ENCODE measurements at regions not wholly inside any gene's neighbourhood (a gene's known extent, or its start where the extent isn't known, plus 50 kb on each side); places are given as distances from the start of the nearest gene placed in this dataset.
"Not testable (repeated sequence)": the region's sequence is repeated elsewhere in the genome, so short reads cannot be mapped to it uniquely, and the experiment has no call there.

- not testable (repeated sequence) for DNase-seq
Observed at GRCh38 chr16:47897105-47897504, 258.7 kb downstream of the ABCC12 start.

DNA sequence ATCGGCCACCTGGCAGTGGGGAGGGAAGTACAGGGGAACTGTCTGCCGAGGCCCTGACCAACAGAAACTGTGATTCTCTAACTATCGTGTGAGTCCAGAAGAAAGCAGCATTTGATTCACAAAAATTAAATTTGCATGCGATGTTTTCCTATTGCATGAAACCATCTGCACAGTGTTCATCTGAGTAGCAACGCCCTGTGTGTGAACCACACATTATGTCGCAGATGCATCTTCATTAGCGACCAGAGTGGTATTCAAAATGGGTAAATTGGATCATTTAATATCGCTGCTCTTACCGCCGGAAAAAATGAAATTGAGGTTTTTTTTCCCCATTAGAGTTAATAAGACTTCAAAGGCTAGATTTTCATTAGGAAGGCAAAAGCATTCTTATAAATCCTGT, 260.6 kb downstream of the ABCC12 start:
- DNase-seq: no peak

GRCh38 chr16:47892999-47893398, 262.8 kb downstream of the ABCC12 start:
- no peak for DNase-seq

- no peak for DNase-seq
Observed at GRCh38 chr16:47888734-47889133, 267.1 kb downstream of the ABCC12 start.

- no peak for DNase-seq
Observed at GRCh38 chr16:47888142-47888541, 267.7 kb downstream of the ABCC12 start.

DNA sequence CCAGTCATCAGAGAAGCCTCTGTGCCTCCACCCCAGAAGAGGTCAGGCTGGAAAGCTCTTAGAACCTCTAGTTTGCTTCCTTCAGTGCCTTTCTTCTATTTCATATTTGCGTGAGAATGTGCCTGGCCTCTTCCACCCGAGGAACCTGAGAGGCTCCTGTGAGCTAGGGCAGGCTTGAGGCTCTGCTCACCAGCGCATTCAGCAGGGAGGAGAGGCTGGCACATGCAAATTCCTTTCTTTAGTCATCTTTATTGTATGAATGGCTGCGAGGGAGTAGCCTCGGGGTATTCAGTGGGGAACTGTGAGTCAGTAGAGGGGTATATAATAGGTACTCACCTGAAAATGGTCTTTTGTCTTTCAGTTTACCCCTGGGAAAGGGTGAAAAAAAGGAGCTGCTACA, 268.3 kb downstream of the ABCC12 start:
- DNase-seq: no peak

GRCh38 chr16:47886631-47887415, 269.0 kb downstream of the ABCC12 start:
- no peak for DNase-seq

GRCh38 chr16:47886139-47886538, 269.7 kb downstream of the ABCC12 start:
- DNase-seq: no peak

- DNase-seq: no peak
Observed at GRCh38 chr16:47885489-47885888, 270.3 kb downstream of the ABCC12 start.

GRCh38 chr16:47884116-47884725, 271.6 kb downstream of the ABCC12 start:
- no peak for DNase-seq

- no peak for DNase-seq
Observed at GRCh38 chr16:47881574-47881973, 274.2 kb downstream of the ABCC12 start.

DNA sequence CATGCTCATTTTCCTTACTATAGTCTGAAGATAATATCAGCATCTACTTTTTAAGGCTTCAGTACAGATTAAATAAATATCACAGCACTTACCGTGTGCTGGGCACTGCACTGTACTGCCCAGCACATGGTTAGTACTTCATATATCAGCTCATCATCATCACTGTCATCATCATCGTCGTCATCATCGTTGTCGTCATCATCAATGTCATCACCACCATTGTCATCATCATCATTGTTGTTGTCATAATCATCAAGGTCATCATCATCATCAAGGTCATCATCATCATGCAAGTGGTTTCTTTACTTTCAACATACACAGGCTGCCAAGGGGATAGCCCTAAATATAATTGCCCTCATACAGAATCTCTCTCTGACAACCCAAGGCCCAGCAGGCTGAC, 275.1 kb downstream of the ABCC12 start:
- DNase-seq: no peak

DNA sequence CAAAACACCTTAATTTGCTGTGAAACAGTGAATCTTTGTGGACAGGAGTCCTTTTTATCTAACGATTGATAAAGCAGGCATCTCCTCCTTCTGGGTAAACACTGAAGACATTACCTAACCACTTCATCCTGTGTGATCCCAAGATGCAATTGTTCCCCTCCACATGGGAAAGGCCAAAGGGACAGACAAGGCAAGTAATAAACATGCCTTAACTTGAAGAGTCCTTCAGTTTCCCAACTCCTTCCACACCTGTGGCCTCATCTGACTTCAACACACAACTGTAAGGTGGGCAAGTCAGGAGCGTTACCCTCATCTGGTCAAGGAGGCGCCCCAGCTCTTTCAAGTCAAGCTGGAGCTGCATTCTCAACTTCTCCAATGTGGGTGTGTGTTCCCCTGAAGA, 278.6 kb downstream of the ABCC12 start:
- no peak for DNase-seq

- no peak for DNase-seq
Observed at GRCh38 chr16:47876511-47876910, 279.3 kb downstream of the ABCC12 start.

DNA sequence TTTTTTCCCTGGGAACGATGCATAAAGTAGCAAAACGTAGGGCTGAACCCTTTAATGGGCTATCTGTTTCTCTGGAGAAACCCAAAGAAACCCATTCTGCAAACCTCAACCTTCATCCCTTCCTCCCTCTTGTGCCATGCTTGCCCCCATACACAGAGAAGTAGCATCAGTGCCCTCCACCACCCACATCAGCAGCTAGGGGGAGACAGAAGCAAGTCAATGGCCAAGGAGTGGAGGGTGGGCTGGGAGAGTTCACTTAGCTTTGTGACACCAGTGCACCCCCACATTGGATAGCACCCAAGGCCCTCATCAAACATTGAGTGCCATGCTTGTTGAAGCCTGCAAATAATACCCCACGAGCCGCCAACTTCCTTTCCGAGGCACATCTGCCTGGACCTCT, 282.4 kb downstream of the ABCC12 start:
- no peak for DNase-seq

- no peak for DNase-seq
Observed at GRCh38 chr16:47872225-47872624, 283.6 kb downstream of the ABCC12 start.

- DNase-seq: no peak
Observed at GRCh38 chr16:47866423-47866822, 289.4 kb downstream of the ABCC12 start.

GRCh38 chr16:47865337-47865855, 290.4 kb downstream of the ABCC12 start:
- DNase-seq: no peak

GRCh38 chr16:47864262-47864661, 291.5 kb downstream of the ABCC12 start:
- not testable (repeated sequence) for DNase-seq

DNA sequence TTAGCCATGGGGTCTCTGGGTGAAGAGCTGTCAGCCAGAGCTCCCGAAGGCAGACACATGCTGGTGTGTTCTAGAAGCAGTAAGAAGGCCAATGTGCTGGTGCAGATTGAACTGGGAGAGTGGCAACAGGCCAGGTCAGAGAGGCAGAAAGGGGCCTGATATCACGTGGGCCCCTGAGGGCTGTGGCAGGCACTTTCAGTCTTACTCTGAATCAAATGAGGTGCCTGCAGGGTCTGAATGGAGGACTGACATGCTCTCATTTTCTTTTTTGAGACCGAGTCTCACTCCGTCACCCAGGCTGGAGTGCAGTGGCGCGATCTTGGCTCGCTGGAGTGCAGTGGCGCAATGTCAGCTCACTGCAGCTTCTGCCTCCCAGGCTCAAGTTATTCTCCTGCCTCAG, 293.8 kb downstream of the ABCC12 start:
- DNase-seq: no peak

DNA sequence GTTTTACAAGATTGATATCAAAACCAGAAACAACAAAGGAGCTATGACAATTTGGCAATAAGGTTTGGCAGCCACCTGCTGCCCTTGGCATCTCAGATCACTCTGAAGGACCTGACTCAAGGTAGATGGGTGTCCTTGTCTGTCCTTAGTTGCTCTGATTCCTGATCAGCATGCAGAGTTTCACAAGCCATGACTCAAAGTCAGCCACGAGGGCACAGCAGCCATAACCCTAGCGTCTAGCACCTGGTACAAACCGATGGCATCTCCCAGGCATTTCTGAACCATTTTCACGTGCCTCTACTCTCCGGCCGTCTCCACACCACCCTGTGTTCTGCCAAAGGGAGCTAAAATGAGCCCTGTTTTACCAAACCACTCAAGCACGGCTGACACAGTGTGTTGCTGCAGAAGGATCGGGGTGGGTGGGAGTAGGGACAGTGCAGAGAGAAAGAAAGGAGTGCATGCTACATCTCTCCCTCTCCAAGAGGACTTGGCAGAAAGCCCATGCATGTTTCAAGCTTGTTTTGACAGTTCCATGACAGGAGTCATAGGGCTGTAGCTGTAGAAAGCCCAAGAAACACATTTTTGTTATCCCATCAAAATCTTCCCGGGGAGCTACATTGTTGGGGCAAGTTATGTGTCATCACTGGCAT, 297.3 kb downstream of the ABCC12 start:
- no peak for DNase-seq

DNA sequence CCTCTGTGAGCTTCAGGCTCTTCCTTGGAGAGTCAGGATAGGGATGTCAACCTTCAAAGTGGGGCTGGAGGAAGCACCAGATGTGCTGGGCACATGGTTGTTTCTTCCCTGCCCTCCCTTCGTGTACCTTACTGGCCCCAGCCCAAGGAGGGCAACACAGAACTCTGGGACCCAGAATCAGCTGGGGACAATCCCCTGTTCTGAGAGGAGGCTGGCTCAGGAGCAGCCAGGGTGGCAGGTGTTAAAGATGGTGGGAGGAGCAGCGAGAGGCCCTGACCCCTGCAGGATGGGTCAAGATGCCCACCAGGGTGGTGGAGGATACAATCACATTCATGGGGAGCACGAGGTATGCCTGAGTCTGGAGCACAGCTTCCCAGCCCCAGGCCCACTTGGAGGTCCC, 300.4 kb downstream of the ABCC12 start:
- no peak for DNase-seq

GRCh38 chr16:47854737-47855136, 301.1 kb downstream of the ABCC12 start:
- DNase-seq: no peak

- DNase-seq: no peak
Observed at GRCh38 chr16:47852991-47853390, 302.8 kb downstream of the ABCC12 start.

Data from activated CD8-positive, alpha-beta memory T cell treated with anti-CD3 and anti-CD28 coated beads for 24 hours (primary cell).